Lower leg skin (tissue), 4 donors: ENCODE measurements at regions not wholly inside any gene's neighbourhood (a gene's known extent, or its start where the extent isn't known, plus 50 kb on each side); places are given as distances from the start of the nearest gene placed in this dataset.

ENCODE experiments used
- DNase-seq, 2 donors: peaks; one replicate each; pipeline ENCODE4 v3.0.0-alpha.2; 2019; ENCODE audit warnings: low spot score in 2 of 2
- H3K4me3 ChIP-seq: fragments of 200-600 bp; sonication (generic); 2 replicates; pipeline ENCODE4 v1.5.1; 2017; ENCODE audit warnings: mild to moderate bottlenecking, low read depth; ENCODE audit not compliant: poor library complexity, severe bottlenecking
- POLR2A ChIP-seq, 2 donors: fragments of 450-650 bp; IDR thresholded peaks; one replicate each; pipeline ENCODE4 v1.6.1; 2016 to 2017; ENCODE audit warnings: antibody characterized with exemption in 2 of 2, mild to moderate bottlenecking in 1 of 2, moderate library complexity in 1 of 2
- WGBS, 2 donors: methylation state at CpG; one replicate each; pipeline ENCODE4 v1.1.5; 2018; 5-methylcytosine and 5-hydroxymethylcytosine counted together
- intact Hi-C: fragments of 100-400 bp; cut with DNase I; formaldehyde crosslinking; loops from one replicate; pipeline ENCODE4 v1.15.0; 2023; ENCODE audit warnings: low total_unique reads
- TF ChIP-seq, protein P1 (sequence below), 3 donors: fragments of 450-650 bp; IDR thresholded peaks; one replicate each; pipeline ENCODE4 v1.5.1; 2016; ENCODE audit warnings: antibody characterized with exemption in 3 of 3, mild to moderate bottlenecking in 3 of 3, moderate library complexity in 2 of 3

GRCh38 chr20:20835897-20836296, 123.5 kb upstream of the RALGAPA2 start:
- no peak for DNase-seq
- intact Hi-C loops: no loop called here
- no peak overlapping the region for H3K4me3 ChIP-seq
- TF ChIP-seq, protein P1, sequence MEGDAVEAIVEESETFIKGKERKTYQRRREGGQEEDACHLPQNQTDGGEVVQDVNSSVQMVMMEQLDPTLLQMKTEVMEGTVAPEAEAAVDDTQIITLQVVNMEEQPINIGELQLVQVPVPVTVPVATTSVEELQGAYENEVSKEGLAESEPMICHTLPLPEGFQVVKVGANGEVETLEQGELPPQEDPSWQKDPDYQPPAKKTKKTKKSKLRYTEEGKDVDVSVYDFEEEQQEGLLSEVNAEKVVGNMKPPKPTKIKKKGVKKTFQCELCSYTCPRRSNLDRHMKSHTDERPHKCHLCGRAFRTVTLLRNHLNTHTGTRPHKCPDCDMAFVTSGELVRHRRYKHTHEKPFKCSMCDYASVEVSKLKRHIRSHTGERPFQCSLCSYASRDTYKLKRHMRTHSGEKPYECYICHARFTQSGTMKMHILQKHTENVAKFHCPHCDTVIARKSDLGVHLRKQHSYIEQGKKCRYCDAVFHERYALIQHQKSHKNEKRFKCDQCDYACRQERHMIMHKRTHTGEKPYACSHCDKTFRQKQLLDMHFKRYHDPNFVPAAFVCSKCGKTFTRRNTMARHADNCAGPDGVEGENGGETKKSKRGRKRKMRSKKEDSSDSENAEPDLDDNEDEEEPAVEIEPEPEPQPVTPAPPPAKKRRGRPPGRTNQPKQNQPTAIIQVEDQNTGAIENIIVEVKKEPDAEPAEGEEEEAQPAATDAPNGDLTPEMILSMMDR (IDR thresholded peaks at IDR 0.05): no peak
- TF ChIP-seq POLR2A (IDR thresholded peaks at IDR 0.05): no peak
- WGBS, 2 donors: 36 to 45% methylated on average over 7 of the region's 7 CpGs

- TF ChIP-seq POLR2A (IDR thresholded peaks at IDR 0.05): no peak
- TF ChIP-seq, protein P1 (IDR thresholded peaks at IDR 0.05): no peak
- 84 to 87% methylated on average over 1 of the region's 1 CpG for WGBS, 2 donors
- no peak for DNase-seq
- intact Hi-C loops: no loop called here
- H3K4me3 ChIP-seq: no peak overlapping the region
These were observed 121.6 kb upstream of the RALGAPA2 start for GRCh38 chr20:20834008-20834407.

DNA sequence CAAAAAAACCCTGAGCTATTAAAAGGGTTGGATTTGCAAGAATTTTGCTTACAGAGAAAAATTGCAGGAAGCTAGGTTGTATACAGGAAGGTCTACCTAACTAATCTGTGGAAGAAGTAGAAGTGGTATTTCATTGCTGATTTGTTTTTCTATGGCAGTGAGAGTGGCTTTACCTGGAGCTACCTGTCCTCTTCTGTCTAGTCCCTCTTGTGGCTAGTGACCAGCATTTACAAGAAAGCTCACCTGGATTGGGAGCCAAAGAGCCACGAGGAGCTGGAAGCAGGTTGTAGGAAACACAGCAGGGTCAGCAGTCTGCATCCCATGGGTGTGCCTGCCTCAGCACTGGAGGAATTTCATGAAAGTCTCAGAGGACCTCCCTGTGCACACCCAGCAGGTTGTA, 120.3 kb upstream of the RALGAPA2 start:
- no peak for DNase-seq
- TF ChIP-seq, protein P1 (IDR thresholded peaks at IDR 0.05): no peak
- TF ChIP-seq POLR2A (IDR thresholded peaks at IDR 0.05): no peak
- H3K4me3 ChIP-seq: no peak overlapping the region
- intact Hi-C loops: no loop called here
- 44 to 46% methylated on average over 1 of the region's 1 CpG for WGBS, 2 donors

- TF ChIP-seq, protein P1 (IDR thresholded peaks at IDR 0.05): no peak
- no peak for TF ChIP-seq POLR2A (IDR thresholded peaks at IDR 0.05)
- intact Hi-C loops: no loop called here
- 90 to 91% methylated on average over 6 of the region's 6 CpGs for WGBS, 2 donors
These were observed 119.3 kb upstream of the RALGAPA2 start for GRCh38 chr20:20831794-20832193.

GRCh38 chr20:20829681-20830080, 117.2 kb upstream of the RALGAPA2 start:
- TF ChIP-seq, protein P1 (IDR thresholded peaks at IDR 0.05): no peak
- no peak for TF ChIP-seq POLR2A (IDR thresholded peaks at IDR 0.05)
- intact Hi-C loops: loop anchor here (10.0 kb wide), 2 partner anchors 165 to 235 kb away; no protein-coding TSS in a partner anchor
- 90 to 91% methylated on average over 2 of the region's 2 CpGs for WGBS, 2 donors
- DNase-seq: no peak
- no peak overlapping the region for H3K4me3 ChIP-seq

More at GRCh38 chr20:20831794-20832193, 119.3 kb upstream of the RALGAPA2 start:
- no peak overlapping the region for H3K4me3 ChIP-seq
- DNase-seq: no peak

GRCh38 chr20:20827992-20828597, 115.7 kb upstream of the RALGAPA2 start:
- H3K4me3 ChIP-seq: no peak overlapping the region
- intact Hi-C loops: loop anchor here (10.0 kb wide), 2 partner anchors 163 to 233 kb away; no protein-coding TSS in a partner anchor
- WGBS, 2 donors: 60 to 83% methylated on average over 3 to 4 of the region's 4 CpGs
- DNase-seq: no peak
- TF ChIP-seq POLR2A (IDR thresholded peaks at IDR 0.05): no peak
- TF ChIP-seq, protein P1 (IDR thresholded peaks at IDR 0.05): no peak
